ENCODE measurements at regions not wholly inside any gene's neighbourhood (a gene's known extent, or its start where the extent isn't known, plus 50 kb on each side); places are given as distances from the start of the nearest gene placed in this dataset.
A peak's percentile ranks its signal among the peaks of the same experiment; 100 is the strongest.

- Histone ChIP-seq H3K27ac (peak overlapping the region in 1 of 4 donors; percentile 61), H3K27me3 (no peaks in the 10 kb centered on the region), H3K9me3 (no peaks in the 10 kb centered on the region), H3K36me3 (no peaks in the 10 kb centered on the region), H3K4me3 (no peak overlapping the region), H3K4me1 (peaks cover 0 to 20% (median 5%) of the 10 kb centered on the region in 4 donors)
- no peak for DNase-seq (ENCODE audit: low spot score in 2 of 2)
- WGBS, 2 donors: 80 to 85% methylated on average over 6 of the region's 6 CpGs
- no peak for TF ChIP-seq POLR2A (IDR thresholded peaks at IDR 0.05)
- TF ChIP-seq CTCF (IDR thresholded peaks at IDR 0.05): no peak
- no peak for TF ChIP-seq EP300 (IDR thresholded peaks at IDR 0.05)
Observed at GRCh38 chr13:20351281-20352022, 119.3 kb upstream of the GJB6 start.

DNA sequence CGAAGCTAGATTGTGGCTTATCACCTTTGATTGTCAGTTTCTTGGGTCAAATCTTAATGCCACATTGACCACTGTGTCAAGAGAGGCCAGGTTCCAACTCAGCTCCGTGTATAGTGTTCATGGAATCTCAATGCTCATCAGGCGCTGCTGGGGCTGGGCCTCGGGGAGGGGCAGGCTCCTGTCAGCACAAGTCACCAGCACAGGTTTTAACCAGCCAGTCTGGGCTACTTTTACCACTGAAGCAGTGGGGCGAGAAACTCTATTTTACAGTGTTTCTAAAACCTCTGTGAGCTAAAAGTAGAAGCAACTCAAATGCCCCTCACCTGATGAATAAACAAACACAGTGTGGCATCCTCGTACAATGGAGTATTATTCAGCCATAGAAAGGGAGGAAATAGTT is 118.7 kb upstream of the GJB6 start:
- peak overlapping the region in 2 of 4 donors; percentile 61 to 74 for H3K27ac ChIP-seq
- no peak overlapping the region for H3K4me3 ChIP-seq
- TF ChIP-seq CTCF (IDR thresholded peaks at IDR 0.05) (no peak), EP300 (IDR thresholded peaks at IDR 0.05) (no peak), POLR2A (IDR thresholded peaks at IDR 0.05) (no peak)
- no peaks in the 10 kb centered on the region for H3K27me3 ChIP-seq
- H3K9me3 ChIP-seq: no peaks in the 10 kb centered on the region
- H3K4me1 ChIP-seq: peaks cover 0 to 20% (median 5%) of the 10 kb centered on the region in 4 donors
- H3K36me3 ChIP-seq: no peaks in the 10 kb centered on the region
- DNase-seq (ENCODE audit: low spot score in 2 of 2): no peak
- 88 to 90% methylated on average over 6 of the region's 6 CpGs for WGBS, 2 donors

- peak overlapping the region in 3 of 4 donors; percentile 34 to 74 (median 61) for H3K27ac ChIP-seq
- H3K36me3 ChIP-seq: no peaks in the 10 kb centered on the region
- TF ChIP-seq POLR2A (IDR thresholded peaks at IDR 0.05) (no peak), EP300 (IDR thresholded peaks at IDR 0.05) (no peak), CTCF (IDR thresholded peaks at IDR 0.05) (no peak)
- no peaks in the 10 kb centered on the region for H3K27me3 ChIP-seq
- H3K4me1 ChIP-seq: peaks cover 0 to 20% (median 5%) of the 10 kb centered on the region in 4 donors
- 86 to 94% methylated on average over 3 of the region's 3 CpGs for WGBS, 2 donors
- H3K9me3 ChIP-seq: no peaks in the 10 kb centered on the region
- no peak overlapping the region for H3K4me3 ChIP-seq
- DNase-seq (ENCODE audit: low spot score in 2 of 2): no peak
Observed at GRCh38 chr13:20350382-20350763, 118.3 kb upstream of the GJB6 start.

GRCh38 chr13:20349564-20350381 is 117.7 kb upstream of the GJB6 start:
- DNase-seq (ENCODE audit: low spot score in 2 of 2): peak; percentile 89 to 92
- WGBS, 2 donors: 54 to 57% methylated on average over 17 of the region's 17 CpGs
- Histone ChIP-seq H3K4me1 (peaks cover 0 to 20% (median 5%) of the 10 kb centered on the region in 4 donors), H3K27me3 (no peaks in the 10 kb centered on the region), H3K27ac (peak overlapping the region in 2 of 4 donors; percentile 61 to 74), H3K36me3 (no peaks in the 10 kb centered on the region), H3K9me3 (no peaks in the 10 kb centered on the region), H3K4me3 (no peak overlapping the region)
- TF ChIP-seq EP300 (IDR thresholded peaks at IDR 0.05): peak in 1 of 2 donors; percentile 80
- TF ChIP-seq POLR2A (IDR thresholded peaks at IDR 0.05): no peak

DNA sequence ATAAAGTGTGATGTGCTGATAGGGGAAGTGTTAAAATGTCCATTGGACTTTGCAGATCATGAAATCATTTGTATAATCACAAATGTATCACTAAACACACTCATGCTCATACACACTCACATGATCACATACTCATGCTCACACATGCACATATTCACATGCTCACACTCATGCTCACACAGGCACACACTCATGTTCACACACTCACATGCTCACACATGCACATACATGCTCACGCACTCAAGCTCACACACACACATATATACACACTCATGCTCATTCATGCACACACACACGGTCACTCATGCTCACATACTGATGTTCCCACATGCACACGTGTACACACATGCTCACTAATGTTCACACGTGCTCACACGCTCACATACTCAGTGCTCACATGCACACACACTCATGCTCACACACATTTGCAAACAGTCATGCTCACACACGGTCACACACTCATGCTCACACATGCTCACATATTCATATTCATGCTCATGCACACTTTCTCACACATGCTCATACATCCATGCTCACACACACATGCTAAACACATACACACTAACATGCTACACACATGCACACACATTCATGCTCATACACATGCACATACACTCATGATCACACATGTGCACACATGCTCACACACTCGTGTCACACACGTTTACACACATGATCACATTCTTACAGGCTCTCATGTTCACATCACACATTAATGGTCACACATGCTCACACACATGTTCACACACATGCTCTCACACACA is 116.7 kb upstream of the GJB6 start:
- TF ChIP-seq CTCF (IDR thresholded peaks at IDR 0.05): no peak
- no peak for TF ChIP-seq EP300 (IDR thresholded peaks at IDR 0.05)
- TF ChIP-seq POLR2A (IDR thresholded peaks at IDR 0.05): no peak
- DNase-seq (ENCODE audit: low spot score in 2 of 2): no peak
- Histone ChIP-seq H3K4me1 (peaks cover 0 to 20% (median 5%) of the 10 kb centered on the region in 4 donors), H3K27ac (no peak overlapping the region), H3K4me3 (no peak overlapping the region), H3K9me3 (no peaks in the 10 kb centered on the region), H3K36me3 (no peaks in the 10 kb centered on the region), H3K27me3 (no peaks in the 10 kb centered on the region)
- 92 to 98% methylated on average over 8 of the region's 8 CpGs for WGBS, 2 donors
